Fibroblast of villous mesenchyme (primary cell): ENCODE measurements at regions not wholly inside any gene's neighbourhood (a gene's known extent, or its start where the extent isn't known, plus 50 kb on each side); places are given as distances from the start of the nearest gene placed in this dataset.
"Not testable (repeated sequence)": the region's sequence is repeated elsewhere in the genome, so short reads cannot be mapped to it uniquely, and the experiment has no call there.

ENCODE experiments used
- DNase-seq: peaks from one replicate; pipeline ENCODE4 v3.0.0-alpha.2; 2010; ENCODE audit warnings: low read depth
- H3K4me3 ChIP-seq: 2 replicates; pipeline ENCODE4 v1.5.1; 2011; ENCODE audit warnings: low read depth, mild to moderate bottlenecking, low read length
- CTCF ChIP-seq: IDR thresholded peaks from 2 replicates; pipeline ENCODE4 v1.5.1; 2012; ENCODE audit warnings: low read depth, mild to moderate bottlenecking, low read length; ENCODE audit not compliant: insufficient read depth

GRCh38 chr1:157352817-157353408, 199.4 kb downstream of the FCRL5 start:
- TF ChIP-seq CTCF = no peak
- DNase-seq = no peak
- H3K4me3 ChIP-seq = no peak overlapping the region

GRCh38 chr1:157352216-157352615, 200.1 kb downstream of the FCRL5 start:
- DNase-seq = no peak
- no peak for TF ChIP-seq CTCF
- no peak overlapping the region for H3K4me3 ChIP-seq

- not testable (repeated sequence) for DNase-seq, H3K4me3 ChIP-seq
These were observed 200.5 kb downstream of the FCRL5 start for GRCh38 chr1:157351800-157352199.

- DNase-seq = no peak
- TF ChIP-seq CTCF = no peak
- H3K4me3 ChIP-seq = no peak overlapping the region
These were observed 203.5 kb downstream of the FCRL5 start for GRCh38 chr1:157348538-157349480.

- DNase-seq = no peak
- H3K4me3 ChIP-seq = no peak overlapping the region
- no peak for TF ChIP-seq CTCF
These were observed 204.8 kb downstream of the FCRL5 start for GRCh38 chr1:157347506-157347905.

GRCh38 chr1:157337785-157338184, 199.6 kb upstream of the ETV3 start:
- H3K4me3 ChIP-seq, DNase-seq: not testable (repeated sequence)

GRCh38 chr1:157335056-157335455, 196.9 kb upstream of the ETV3 start:
- no peak overlapping the region for H3K4me3 ChIP-seq
- TF ChIP-seq CTCF = no peak
- DNase-seq = no peak
